GM23338 (cell line): ENCODE measurements at regions not wholly inside any gene's neighbourhood (a gene's known extent, or its start where the extent isn't known, plus 50 kb on each side); places are given as distances from the start of the nearest gene placed in this dataset.

Experiments used
- ATAC-seq: fragments of 200-7000 bp; cut with Tn5 transposase; 3 replicates; pipeline ENCODE4 v1.9.1; 2020
- DNase-seq: peaks from one replicate; pipeline ENCODE4 v3.0.0-alpha.2; 2015; ENCODE audit warnings: low spot score
- H2AFZ ChIP-seq: fragments of 200-600 bp; sonication (generic); 2 replicates; pipeline ENCODE4 v1.8.0; 2016; ENCODE audit warnings: antibody characterized with exemption, mild to moderate bottlenecking, moderate library complexity
- H3F3A ChIP-seq: fragments of 200-600 bp; sonication (generic); replicated peaks from 2 replicates; pipeline ENCODE4 v1.8.0; 2017; ENCODE audit warnings: antibody characterized with exemption, mixed run types, low read depth
- H3K27ac ChIP-seq: fragments of 200-600 bp; sonication (generic); 2 replicates; pipeline ENCODE4 v1.6.1; 2016; ENCODE audit warnings: low read depth
- H3K27me3 ChIP-seq: fragments of 200-600 bp; sonication (generic); 2 replicates; pipeline ENCODE4 v1.8.0; 2016; ENCODE audit warnings: mild to moderate bottlenecking, mixed run types, moderate library complexity; ENCODE audit not compliant: insufficient read depth
- H3K36me3 ChIP-seq: fragments of 200-600 bp; sonication (generic); 2 replicates; pipeline ENCODE4 v1.8.0; 2016; ENCODE audit warnings: mild to moderate bottlenecking; ENCODE audit not compliant: insufficient read depth
- H3K4me1 ChIP-seq: fragments of 200-600 bp; sonication (generic); 2 replicates; pipeline ENCODE4 v1.8.0; 2016; ENCODE audit warnings: mild to moderate bottlenecking, moderate library complexity; ENCODE audit not compliant: insufficient read depth
- H3K4me2 ChIP-seq: fragments of 200-600 bp; sonication (generic); 2 replicates; pipeline ENCODE4 v1.7.1; 2017; ENCODE audit warnings: mixed run types
- H3K4me3 ChIP-seq: fragments of 200-600 bp; sonication (generic); 2 replicates; pipeline ENCODE4 v1.6.1; 2016; ENCODE audit warnings: mixed run types
- H3K79me2 ChIP-seq: fragments of 200-600 bp; sonication (generic); replicated peaks from 2 replicates; pipeline ENCODE4 v1.8.0; 2017; ENCODE audit warnings: mild to moderate bottlenecking; ENCODE audit not compliant: insufficient read depth
- H3K9me2 ChIP-seq: fragments of 200-600 bp; sonication (generic); 2 replicates; pipeline ENCODE4 v1.8.0; 2017; ENCODE audit not compliant: insufficient read depth
- H4K20me1 ChIP-seq: fragments of 200-600 bp; sonication (generic); replicated peaks from 2 replicates; pipeline ENCODE4 v1.8.0; 2017; ENCODE audit warnings: mild to moderate bottlenecking; ENCODE audit not compliant: insufficient read depth
- H3K27ac Mint-ChIP-seq: 2 replicates; pipeline ENCODE4 v1.8.0; 2020; ENCODE audit warnings: inconsistent platforms, mild to moderate bottlenecking, moderate library complexity, mixed read lengths
- H3K27me3 Mint-ChIP-seq: 3 replicates; pipeline ENCODE4 v1.8.0; 2022; ENCODE audit warnings: low read depth, mild to moderate bottlenecking, moderate library complexity, mixed read lengths, inconsistent platforms; ENCODE audit not compliant: insufficient read depth, poor library complexity
- H3K36me3 Mint-ChIP-seq: 3 replicates; pipeline ENCODE4 v1.8.0; 2021; ENCODE audit warnings: low read depth, mild to moderate bottlenecking, inconsistent platforms, moderate library complexity, mixed read lengths
- H3K4me1 Mint-ChIP-seq: 3 replicates; pipeline ENCODE4 v1.8.0; 2020; ENCODE audit warnings: mild to moderate bottlenecking, inconsistent platforms, mixed read lengths
- H3K4me3 Mint-ChIP-seq: 3 replicates; pipeline ENCODE4 v1.8.0; 2021; ENCODE audit warnings: moderate library complexity, mild to moderate bottlenecking, inconsistent platforms, mixed read lengths
- H3K9me3 Mint-ChIP-seq: 3 replicates; pipeline ENCODE4 v1.8.0; 2020; ENCODE audit warnings: moderate library complexity, mild to moderate bottlenecking, inconsistent platforms, mixed read lengths
- JUNB ChIP-seq: IDR thresholded peaks from one replicate; pipeline ENCODE4 v1.6.1; 2016; ENCODE audit warnings: antibody characterized with exemption; ENCODE audit not compliant: unreplicated experiment
- ZNF331 ChIP-seq: fragments of 250-450 bp; sonication (Bioruptor Pico); IDR thresholded peaks from 2 replicates; pipeline ENCODE4 v1.5.0; 2020; ENCODE audit warnings: low read depth, mild to moderate bottlenecking, moderate library complexity
- TF ChIP-seq, protein P1 (sequence below): IDR thresholded peaks from one replicate; pipeline ENCODE4 v1.6.1; 2018; ENCODE audit warnings: antibody characterized with exemption; ENCODE audit not compliant: unreplicated experiment
- TF ChIP-seq, protein P2 (sequence below): fragments of 250-450 bp; sonication (Bioruptor Pico); IDR thresholded peaks from 2 replicates; pipeline ENCODE4 v1.5.0; 2020; ENCODE audit warnings: mild to moderate bottlenecking, moderate library complexity

DNA sequence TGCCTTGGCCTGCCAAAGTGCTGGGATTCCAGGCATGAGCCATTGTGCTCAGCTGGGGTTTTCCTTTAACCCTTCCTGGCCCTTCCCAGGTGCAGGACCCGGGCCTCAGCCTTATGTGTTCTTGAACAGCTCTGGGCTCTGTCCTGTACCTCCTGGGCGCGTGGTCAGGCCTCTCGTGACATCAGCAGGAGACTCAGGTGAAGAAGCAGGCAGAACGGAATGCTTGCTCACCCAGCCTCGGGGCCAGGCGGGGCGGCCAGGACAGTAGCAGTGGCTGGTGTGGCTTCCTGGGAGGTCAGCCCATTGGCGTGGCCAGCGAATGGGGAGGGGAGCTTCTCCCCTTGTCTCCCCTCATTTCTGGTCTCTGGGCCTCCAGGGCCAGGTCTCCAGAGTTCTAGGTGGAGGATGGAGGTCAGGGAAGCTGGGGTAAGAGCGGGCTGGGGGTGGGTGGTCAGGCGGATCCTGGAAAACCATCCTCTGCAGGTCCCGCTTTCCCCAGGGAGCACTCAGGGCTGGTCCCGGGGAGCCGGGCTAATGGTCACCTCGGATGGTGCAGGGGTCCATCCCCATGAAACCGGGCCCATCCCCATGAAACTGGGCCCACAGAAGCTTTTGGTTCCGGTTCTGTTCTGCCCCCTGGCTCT is 281.5 kb downstream of the SEC14L1 start (continued):
- TF ChIP-seq, protein P1, sequence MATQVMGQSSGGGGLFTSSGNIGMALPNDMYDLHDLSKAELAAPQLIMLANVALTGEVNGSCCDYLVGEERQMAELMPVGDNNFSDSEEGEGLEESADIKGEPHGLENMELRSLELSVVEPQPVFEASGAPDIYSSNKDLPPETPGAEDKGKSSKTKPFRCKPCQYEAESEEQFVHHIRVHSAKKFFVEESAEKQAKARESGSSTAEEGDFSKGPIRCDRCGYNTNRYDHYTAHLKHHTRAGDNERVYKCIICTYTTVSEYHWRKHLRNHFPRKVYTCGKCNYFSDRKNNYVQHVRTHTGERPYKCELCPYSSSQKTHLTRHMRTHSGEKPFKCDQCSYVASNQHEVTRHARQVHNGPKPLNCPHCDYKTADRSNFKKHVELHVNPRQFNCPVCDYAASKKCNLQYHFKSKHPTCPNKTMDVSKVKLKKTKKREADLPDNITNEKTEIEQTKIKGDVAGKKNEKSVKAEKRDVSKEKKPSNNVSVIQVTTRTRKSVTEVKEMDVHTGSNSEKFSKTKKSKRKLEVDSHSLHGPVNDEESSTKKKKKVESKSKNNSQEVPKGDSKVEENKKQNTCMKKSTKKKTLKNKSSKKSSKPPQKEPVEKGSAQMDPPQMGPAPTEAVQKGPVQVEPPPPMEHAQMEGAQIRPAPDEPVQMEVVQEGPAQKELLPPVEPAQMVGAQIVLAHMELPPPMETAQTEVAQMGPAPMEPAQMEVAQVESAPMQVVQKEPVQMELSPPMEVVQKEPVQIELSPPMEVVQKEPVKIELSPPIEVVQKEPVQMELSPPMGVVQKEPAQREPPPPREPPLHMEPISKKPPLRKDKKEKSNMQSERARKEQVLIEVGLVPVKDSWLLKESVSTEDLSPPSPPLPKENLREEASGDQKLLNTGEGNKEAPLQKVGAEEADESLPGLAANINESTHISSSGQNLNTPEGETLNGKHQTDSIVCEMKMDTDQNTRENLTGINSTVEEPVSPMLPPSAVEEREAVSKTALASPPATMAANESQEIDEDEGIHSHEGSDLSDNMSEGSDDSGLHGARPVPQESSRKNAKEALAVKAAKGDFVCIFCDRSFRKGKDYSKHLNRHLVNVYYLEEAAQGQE: no peak

DNA sequence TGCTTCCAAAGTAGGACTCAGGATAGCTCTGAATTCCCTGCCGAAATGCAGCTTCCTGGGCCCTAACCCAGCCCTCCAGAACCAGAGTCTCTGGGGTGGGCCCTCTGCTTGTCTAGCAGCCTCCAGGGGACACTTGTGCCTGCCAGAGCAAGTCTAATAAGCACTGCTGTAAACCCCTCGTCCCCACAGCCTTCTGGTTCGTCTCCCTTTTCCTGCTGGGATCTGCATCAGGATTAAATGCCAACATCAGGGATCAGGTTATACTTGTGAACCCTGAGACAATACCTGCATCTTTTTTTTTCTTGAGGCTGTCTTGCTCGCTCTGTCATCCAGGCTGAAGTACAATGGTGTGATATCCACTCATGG is 282.0 kb downstream of the SEC14L1 start:
- TF ChIP-seq, protein P2, sequence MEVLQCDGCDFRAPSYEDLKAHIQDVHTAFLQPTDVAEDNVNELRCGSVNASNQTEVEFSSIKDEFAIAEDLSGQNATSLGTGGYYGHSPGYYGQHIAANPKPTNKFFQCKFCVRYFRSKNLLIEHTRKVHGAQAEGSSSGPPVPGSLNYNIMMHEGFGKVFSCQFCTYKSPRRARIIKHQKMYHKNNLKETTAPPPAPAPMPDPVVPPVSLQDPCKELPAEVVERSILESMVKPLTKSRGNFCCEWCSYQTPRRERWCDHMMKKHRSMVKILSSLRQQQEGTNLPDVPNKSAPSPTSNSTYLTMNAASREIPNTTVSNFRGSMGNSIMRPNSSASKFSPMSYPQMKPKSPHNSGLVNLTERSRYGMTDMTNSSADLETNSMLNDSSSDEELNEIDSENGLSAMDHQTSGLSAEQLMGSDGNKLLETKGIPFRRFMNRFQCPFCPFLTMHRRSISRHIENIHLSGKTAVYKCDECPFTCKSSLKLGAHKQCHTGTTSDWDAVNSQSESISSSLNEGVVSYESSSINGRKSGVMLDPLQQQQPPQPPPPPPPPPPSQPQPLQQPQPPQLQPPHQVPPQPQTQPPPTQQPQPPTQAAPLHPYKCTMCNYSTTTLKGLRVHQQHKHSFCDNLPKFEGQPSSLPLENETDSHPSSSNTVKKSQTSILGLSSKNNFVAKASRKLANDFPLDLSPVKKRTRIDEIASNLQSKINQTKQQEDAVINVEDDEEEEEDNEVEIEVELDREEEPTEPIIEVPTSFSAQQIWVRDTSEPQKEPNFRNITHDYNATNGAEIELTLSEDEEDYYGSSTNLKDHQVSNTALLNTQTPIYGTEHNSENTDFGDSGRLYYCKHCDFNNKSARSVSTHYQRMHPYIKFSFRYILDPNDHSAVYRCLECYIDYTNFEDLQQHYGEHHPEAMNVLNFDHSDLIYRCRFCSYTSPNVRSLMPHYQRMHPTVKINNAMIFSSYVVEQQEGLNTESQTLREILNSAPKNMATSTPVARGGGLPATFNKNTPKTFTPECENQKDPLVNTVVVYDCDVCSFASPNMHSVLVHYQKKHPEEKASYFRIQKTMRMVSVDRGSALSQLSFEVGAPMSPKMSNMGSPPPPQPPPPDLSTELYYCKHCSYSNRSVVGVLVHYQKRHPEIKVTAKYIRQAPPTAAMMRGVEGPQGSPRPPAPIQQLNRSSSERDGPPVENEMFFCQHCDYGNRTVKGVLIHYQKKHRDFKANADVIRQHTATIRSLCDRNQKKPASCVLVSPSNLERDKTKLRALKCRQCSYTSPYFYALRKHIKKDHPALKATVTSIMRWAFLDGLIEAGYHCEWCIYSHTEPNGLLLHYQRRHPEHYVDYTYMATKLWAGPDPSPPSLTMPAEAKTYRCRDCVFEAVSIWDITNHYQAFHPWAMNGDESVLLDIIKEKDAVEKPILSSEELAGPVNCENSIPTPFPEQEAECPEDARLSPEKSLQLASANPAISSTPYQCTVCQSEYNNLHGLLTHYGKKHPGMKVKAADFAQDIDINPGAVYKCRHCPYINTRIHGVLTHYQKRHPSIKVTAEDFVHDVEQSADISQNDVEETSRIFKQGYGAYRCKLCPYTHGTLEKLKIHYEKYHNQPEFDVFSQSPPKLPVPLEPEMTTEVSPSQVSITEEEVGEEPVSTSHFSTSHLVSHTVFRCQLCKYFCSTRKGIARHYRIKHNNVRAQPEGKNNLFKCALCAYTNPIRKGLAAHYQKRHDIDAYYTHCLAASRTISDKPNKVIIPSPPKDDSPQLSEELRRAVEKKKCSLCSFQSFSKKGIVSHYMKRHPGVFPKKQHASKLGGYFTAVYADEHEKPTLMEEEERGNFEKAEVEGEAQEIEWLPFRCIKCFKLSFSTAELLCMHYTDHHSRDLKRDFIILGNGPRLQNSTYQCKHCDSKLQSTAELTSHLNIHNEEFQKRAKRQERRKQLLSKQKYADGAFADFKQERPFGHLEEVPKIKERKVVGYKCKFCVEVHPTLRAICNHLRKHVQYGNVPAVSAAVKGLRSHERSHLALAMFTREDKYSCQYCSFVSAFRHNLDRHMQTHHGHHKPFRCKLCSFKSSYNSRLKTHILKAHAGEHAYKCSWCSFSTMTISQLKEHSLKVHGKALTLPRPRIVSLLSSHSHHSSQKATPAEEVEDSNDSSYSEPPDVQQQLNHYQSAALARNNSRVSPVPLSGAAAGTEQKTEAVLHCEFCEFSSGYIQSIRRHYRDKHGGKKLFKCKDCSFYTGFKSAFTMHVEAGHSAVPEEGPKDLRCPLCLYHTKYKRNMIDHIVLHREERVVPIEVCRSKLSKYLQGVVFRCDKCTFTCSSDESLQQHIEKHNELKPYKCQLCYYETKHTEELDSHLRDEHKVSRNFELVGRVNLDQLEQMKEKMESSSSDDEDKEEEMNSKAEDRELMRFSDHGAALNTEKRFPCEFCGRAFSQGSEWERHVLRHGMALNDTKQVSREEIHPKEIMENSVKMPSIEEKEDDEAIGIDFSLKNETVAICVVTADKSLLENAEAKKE: no peak
- TF ChIP-seq ZNF331 (no peak), JUNB (no peak)
- DNase-seq (no peak), ATAC-seq (no peak)
- H3K79me2 ChIP-seq: peaks cover 58% of the 10 kb centered on the region
- H3K27me3 Mint-ChIP-seq: peaks cover 29% of the 10 kb centered on the region
- no peaks in the 10 kb centered on the region for H3K36me3 ChIP-seq
- no peaks in the 10 kb centered on the region for H3K9me2 ChIP-seq
- H2AFZ ChIP-seq: no peak overlapping the region
- H3K27me3 ChIP-seq: no peaks in the 10 kb centered on the region
- H3K36me3 Mint-ChIP-seq: no peaks in the 10 kb centered on the region
- H3K27ac Mint-ChIP-seq: no peak overlapping the region
- H3K4me2 ChIP-seq: no peak overlapping the region
- H3F3A ChIP-seq: 0 out of 2 replicates have a peak, but pooled peaks cover 9% of the 10 kb centered on the region
- peaks cover 54% of the 10 kb centered on the region for H3K4me1 ChIP-seq
- peaks cover 5% of the 10 kb centered on the region; the same call in 1 of the 2 replicates for H4K20me1 ChIP-seq
- no peak overlapping the region; the same call in 2 of the 3 replicates for H3K4me3 Mint-ChIP-seq
- H3K4me3 ChIP-seq: no peak overlapping the region
- H3K9me3 Mint-ChIP-seq: no peaks in the 10 kb centered on the region
- peaks cover 72% of the 10 kb centered on the region for H3K4me1 Mint-ChIP-seq
- H3K27ac ChIP-seq: no peak overlapping the region
